GM23338 (cell line): ENCODE measurements at regions not wholly inside any gene's neighbourhood (a gene's known extent, or its start where the extent isn't known, plus 50 kb on each side); places are given as distances from the start of the nearest gene placed in this dataset.

Source experiments
- EZH2phosphoT487 ChIP-seq: fragments of 200-600 bp; sonication (generic); IDR thresholded peaks from one replicate; pipeline ENCODE4 v1.8.1; 2018; ENCODE audit warnings: antibody characterized with exemption; ENCODE audit not compliant: unreplicated experiment
- REST ChIP-seq: IDR thresholded peaks from one replicate; pipeline ENCODE4 v1.6.1; 2018; ENCODE audit warnings: antibody characterized with exemption; ENCODE audit not compliant: unreplicated experiment
- ZNF462 ChIP-seq: fragments of 250-450 bp; sonication (Bioruptor Pico); IDR thresholded peaks from 2 replicates; pipeline ENCODE4 v1.5.0; 2020; ENCODE audit warnings: mild to moderate bottlenecking, moderate library complexity
- TF ChIP-seq, protein P1 (sequence below), 2 experiments: fragments of 200-600 bp in 1 of 2; sonication (generic) in 1 of 2; conservative IDR thresholded peaks; 2 replicates each; pipeline versions ENCODE4 v1.5.1 to v1.6.1; 2016 to 2017; ENCODE audit warnings: antibody characterized with exemption in 2 of 2, low read depth in 2 of 2, mild to moderate bottlenecking in 2 of 2, moderate library complexity in 1 of 2

DNA sequence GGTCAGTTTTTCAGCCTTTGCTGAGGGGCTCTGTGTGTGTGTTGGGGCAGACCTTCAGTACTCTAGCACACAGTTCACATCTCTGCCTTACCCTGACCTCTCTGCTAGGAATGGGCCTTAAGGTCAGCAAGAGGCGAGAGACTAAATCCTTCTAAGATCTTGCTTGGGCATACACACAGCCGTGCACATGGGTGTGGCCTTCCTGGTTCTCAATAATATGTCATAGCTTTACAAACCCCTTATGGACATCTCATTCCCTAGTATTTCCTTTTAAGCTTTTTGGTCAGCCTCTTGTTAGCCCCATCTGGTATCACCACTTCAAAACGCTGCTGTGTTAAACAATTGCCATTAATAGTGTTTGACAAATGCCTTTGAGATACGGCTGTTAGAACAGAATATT is 69.4 kb upstream of the SPATA13 start (continued):
- no peak for TF ChIP-seq ZNF462 (CRISPR knock-in tag)
- no peak for TF ChIP-seq REST
- TF ChIP-seq EZH2phosphoT487: no peak
- TF ChIP-seq, protein P1, sequence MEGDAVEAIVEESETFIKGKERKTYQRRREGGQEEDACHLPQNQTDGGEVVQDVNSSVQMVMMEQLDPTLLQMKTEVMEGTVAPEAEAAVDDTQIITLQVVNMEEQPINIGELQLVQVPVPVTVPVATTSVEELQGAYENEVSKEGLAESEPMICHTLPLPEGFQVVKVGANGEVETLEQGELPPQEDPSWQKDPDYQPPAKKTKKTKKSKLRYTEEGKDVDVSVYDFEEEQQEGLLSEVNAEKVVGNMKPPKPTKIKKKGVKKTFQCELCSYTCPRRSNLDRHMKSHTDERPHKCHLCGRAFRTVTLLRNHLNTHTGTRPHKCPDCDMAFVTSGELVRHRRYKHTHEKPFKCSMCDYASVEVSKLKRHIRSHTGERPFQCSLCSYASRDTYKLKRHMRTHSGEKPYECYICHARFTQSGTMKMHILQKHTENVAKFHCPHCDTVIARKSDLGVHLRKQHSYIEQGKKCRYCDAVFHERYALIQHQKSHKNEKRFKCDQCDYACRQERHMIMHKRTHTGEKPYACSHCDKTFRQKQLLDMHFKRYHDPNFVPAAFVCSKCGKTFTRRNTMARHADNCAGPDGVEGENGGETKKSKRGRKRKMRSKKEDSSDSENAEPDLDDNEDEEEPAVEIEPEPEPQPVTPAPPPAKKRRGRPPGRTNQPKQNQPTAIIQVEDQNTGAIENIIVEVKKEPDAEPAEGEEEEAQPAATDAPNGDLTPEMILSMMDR (conservative IDR thresholded peaks at IDR 0.05; ENCODE audit: low read depth in 2 of 2): no peak
